ENCODE measurements at regions not wholly inside any gene's neighbourhood (a gene's known extent, or its start where the extent isn't known, plus 50 kb on each side); places are given as distances from the start of the nearest gene placed in this dataset.

DNA sequence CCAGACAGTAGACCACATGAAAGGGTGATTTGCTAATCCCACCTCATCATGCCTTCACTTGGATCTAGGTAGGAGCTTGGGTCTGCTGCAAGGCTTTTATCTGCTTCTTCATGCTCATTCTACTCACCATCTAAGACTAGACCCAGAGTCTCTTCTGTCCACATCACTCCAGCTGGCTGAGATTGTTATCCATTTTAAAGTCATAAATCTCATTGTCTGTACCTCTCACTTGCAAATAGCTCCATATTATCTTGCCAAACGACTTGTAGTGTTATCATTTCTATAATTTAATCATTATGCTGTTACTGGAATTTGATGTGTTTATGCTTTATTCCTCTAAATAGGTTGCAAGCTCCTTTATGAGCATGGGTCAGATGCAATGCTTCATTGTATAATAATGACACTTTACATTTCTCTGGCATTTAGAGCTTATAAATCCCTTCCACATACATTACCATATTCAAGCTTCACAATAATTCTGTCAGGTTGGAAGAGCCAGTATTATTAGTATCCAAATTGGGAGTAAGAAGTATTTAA lies 254.2 kb upstream of the SORL1-AS1 start:
- TF ChIP-seq, protein P1, sequence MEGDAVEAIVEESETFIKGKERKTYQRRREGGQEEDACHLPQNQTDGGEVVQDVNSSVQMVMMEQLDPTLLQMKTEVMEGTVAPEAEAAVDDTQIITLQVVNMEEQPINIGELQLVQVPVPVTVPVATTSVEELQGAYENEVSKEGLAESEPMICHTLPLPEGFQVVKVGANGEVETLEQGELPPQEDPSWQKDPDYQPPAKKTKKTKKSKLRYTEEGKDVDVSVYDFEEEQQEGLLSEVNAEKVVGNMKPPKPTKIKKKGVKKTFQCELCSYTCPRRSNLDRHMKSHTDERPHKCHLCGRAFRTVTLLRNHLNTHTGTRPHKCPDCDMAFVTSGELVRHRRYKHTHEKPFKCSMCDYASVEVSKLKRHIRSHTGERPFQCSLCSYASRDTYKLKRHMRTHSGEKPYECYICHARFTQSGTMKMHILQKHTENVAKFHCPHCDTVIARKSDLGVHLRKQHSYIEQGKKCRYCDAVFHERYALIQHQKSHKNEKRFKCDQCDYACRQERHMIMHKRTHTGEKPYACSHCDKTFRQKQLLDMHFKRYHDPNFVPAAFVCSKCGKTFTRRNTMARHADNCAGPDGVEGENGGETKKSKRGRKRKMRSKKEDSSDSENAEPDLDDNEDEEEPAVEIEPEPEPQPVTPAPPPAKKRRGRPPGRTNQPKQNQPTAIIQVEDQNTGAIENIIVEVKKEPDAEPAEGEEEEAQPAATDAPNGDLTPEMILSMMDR (IDR thresholded peaks at IDR 0.05 in 4 of 5, conservative IDR thresholded peaks at IDR 0.05 in 1 of 5): no peak
- no peak for TF ChIP-seq POLR2A (IDR thresholded peaks at IDR 0.05)
